GM18517 (cell line): ENCODE measurements at regions not wholly inside any gene's neighbourhood (a gene's known extent, or its start where the extent isn't known, plus 50 kb on each side); places are given as distances from the start of the nearest gene placed in this dataset.

Experiments used
- ATAC-seq: cut with Tn5 transposase; IDR thresholded peaks from one replicate; pipeline ENCODE4 v1.9.1; 2021; ENCODE audit warnings: mild to moderate bottlenecking, moderate library complexity; ENCODE audit not compliant: unreplicated experiment

DNA sequence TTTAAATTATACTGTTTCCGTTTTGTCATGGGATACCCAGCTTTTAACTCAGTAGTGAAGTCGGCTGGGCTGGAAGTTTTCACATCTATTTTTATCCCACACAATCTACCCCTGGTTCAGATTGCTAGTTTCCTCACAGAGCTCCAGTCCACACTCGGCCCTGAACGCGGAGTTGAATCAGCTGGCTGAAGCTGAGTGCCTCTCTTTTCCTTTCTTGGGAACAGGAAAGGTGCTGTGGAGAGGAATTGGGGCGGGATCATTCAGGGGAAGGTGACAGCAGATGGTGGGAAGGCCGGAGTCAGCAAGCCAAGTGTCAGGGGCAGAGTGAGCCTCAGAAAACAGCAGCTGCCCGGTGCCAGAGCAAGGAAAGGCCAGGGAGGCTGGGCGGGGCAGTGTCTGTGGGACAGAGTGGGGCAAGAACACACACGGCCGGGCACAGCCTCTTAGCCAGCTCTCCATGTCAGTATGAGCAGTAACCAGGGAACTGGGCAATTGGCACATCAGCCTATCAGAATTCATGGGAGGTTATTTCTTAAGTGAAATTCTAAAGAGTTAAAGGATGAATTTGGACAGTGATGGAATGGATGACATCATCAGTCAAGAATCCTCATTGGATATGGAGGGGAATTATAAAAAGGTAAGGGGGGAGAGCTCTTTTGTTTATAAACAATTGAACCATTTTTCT, 135.7 kb upstream of the IL12A start:
- ATAC-seq = no peak

DNA sequence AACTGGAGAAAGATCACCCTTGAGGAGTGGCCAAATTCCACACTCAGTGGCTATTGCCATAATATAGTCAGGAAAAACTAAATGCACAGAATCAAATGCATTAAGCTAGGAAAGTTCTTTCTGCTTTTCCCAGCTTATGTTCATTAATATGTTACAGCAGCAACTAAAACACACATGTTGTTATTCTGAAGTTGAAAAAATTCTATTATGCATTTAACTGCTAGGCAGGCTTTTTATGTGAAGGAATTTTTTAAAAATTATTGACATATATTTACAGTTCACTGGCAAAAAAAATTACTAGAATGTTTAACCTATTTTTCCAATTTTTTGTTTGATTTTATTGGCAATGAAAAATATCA, 135.2 kb upstream of the IL12A start:
- ATAC-seq = no peak

DNA sequence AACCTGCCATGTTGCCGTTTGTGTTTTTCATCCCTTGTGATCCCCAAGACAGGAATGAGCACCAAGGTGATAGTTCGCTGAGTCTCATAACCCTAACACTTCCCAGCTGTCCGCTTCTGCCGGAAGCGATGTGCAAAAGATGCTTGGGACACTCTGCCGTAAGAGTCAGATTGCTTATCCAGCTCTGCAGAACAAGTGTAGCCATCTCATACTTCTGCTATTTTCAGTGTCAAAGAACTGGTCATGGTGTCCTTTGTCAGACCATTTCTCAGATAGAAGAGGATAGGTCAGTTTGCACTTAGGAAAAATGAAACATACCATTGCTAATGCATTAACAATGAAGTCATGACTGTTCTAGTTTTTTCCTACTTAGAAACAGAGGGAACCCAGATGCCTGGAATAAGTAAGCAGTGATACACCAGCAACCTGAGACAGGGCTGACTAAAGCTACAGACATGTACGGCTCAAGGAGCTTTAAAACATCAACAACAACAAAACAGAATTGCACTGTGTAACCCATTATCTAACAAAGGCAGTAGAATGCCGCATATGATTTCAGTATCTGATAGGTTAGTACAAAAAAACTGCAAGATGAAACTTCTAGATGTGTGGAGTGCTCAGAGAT, 134.0 kb upstream of the IL12A start:
- no peak for ATAC-seq

DNA sequence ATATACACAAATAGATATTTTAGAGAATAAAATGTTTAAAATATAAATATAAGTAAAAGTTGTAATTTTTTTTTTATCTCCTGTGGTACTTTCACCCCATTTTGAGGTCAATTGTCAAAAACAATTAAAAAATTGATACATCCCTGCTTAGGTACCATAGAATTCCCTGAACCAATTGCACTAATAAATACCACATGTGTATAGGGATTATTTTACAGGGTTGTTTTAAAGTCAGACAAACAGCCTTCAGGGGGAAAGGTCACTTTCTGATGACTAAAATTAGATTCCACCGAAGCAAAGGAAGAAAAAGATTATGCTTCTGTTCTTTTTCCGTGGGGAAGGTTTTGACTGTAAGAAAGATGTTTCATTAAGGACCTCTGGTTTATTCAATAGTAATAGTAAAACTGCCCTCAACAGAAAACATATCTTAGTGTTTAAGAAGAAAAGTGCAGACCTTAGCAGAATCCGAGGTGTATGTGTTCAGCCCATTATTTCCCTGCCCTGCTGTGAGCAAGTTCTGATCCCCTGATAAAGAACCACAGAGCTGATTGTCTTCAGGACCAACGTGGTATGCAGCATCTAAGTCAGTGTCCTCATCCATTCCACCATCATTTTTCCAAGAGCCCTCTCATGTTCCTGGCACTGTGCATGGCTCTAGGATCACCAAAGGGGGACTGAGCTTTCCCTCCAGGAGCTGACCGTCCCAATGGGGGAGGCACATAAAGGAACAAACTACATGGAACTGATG, 132.9 kb upstream of the IL12A start:
- ATAC-seq = no peak

DNA sequence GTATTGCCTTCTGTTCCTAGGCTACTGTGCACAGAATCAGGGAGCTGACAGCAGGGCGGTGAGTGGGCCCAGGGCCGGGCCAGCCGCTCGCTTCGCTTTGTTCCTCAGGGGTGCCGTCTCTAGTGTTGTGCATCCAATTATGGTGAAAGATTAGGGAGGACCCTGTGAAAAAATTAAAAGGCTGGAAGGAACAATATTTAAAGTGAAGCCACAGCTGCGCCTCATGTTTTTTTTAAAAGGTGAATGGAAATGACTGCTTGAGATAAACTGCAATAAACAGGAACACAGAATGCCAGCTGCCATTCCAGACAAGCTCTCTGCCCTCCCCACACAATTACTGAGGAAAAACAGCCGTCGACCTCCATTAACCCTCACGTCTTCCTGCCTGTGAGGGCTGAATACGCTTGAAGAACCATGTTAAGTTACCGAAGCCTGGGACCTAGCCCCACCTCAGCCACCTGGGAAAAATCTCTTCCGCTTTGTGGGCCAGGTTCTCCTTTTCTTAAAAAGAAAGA, 132.0 kb upstream of the IL12A start:
- ATAC-seq = no peak

DNA sequence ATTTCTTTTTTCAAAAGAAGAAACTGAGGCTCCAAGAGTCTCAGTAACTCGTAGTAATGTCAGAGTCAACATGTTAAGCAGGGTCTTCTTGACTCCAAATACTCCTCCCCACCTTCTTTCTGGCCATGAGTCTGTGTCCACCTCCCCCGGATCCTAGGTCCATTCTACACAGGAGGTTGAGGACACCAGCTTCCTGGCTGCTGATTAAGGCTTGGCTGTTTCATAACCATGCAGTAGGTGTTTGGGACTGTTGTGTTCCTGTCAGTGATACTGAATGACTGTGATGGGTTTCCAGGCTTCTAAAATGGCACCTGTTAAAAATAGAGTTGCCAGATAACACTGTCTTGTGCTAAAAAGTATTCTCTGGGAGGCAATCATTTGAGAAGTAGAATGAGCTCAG, 130.8 kb upstream of the IL12A start:
- ATAC-seq = no peak

DNA sequence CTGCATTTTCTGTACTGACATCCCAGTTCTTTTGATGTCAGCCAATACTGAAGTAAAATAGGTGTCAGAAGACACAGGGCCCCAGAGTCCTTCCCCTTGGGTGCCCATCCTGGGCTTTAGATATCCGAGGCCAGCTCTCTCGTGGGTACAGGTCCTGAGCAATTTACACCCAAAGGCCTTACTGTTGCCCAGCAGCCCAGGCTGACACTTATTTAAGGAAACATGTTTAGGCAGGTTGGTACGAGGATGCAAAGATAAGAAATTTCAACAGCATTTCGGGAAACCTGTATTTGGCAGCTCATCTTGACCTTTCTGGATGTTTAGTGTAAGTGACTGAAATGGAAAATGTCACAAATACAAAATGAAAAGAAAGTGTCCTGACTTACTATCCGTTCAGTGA, 130.0 kb upstream of the IL12A start:
- no peak for ATAC-seq

DNA sequence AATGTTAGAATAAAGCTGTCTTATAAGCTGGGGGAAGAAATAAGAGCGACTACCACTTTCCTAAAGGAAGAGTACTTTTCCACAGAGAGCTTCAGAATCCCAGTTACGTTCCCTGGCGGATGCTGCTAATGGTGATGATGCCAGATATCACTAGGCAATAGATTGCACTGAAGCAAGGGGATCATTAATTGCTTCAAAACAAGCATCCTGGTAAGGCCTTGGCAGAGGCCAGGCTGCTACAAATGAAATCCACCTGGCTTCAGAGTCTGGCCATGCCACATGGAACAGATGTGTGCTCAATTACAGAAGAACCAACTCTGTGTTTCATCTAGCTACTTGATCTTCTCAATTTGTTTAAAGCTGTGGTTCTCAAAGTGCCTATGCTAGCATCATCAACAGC, 129.2 kb upstream of the IL12A start:
- ATAC-seq = no peak

DNA sequence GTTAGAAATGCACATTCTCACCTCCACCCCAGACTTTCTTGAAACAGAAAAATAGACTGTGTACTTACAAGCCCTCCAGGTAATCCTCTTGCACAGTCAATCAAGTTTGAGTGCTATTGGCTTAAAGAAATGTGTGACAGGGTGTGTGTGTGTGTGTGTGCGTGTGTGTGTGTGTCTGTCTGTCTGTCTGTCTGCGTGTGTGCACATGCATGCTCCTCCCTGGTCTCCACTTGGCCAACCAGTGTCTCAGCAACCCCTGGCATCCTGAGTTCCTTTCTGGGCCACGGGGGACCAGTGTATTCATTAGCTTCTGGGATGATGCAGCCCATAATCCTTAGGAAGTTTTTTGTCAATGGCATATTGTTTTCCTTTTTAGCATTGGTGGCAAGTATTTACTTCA, 128.8 kb upstream of the IL12A start:
- no peak for ATAC-seq

DNA sequence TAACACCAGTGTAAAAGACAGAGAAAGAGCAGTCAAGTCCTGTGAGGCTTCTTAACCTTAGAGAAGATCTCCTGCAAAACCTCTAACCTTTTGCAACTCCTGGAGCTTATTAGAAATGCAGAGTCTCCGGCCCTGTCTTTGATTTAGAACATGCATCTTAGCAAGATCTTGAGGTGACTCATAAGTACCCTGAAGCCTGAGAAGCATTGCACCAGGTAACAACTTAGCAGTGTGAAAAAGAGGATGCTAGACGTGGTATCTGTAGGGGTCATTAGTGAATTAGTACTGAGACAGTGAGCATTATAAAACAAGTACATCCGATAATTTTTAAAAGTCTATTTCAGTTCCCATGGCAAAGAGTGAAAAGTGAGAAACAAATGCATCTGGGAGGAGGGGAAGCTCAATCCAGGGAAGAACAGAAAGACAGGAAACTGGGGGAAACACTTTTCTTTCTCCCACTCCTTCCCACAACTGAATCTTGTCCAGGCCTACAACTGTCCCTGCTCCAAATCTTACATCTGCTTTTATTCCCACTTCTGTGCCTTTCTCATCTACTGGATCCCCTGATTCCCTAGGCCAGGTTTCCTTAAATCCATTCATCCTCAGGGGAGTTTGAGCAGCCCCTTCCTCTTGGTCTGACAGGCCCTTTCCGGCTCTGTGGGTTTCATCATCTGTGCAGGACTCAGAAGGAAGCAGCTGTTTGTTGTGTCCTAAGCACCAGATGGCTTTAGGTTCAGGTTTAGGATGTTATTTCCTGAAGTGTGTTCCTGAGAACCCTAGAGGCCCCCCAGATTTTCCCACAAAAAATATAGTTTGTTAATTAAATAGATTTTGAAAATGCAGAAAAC, 128.1 kb upstream of the IL12A start:
- no peak for ATAC-seq

DNA sequence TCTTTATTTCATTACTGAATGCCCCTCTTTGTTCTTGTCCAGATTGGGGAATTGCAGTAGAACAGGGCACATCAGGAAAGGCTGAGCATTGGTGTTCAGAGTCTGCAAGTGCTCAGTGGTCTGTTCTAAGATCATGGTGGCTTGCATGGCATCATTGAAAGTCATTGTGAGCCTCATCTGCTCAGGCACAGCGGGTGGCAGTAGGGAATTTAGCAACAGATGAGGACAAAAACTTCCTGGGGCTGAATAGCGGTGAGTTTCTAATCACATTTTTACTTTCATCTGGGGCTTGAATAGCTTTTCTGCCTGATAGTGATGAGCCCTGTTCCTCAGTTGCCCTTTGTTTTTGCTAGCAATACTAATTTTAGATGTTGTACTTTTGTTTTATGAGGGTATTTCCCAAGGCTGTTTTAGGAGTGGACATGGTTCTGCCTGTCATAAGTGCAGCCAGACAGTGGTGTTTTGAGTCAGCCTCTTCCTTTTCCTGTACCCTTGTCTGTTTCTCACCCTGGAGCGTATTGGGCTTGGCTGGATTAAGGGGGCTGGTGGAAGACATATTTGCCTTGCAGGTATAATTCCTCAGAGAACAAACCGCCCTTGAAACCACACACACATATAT, 127.2 kb upstream of the IL12A start:
- peak; percentile 72 for ATAC-seq

DNA sequence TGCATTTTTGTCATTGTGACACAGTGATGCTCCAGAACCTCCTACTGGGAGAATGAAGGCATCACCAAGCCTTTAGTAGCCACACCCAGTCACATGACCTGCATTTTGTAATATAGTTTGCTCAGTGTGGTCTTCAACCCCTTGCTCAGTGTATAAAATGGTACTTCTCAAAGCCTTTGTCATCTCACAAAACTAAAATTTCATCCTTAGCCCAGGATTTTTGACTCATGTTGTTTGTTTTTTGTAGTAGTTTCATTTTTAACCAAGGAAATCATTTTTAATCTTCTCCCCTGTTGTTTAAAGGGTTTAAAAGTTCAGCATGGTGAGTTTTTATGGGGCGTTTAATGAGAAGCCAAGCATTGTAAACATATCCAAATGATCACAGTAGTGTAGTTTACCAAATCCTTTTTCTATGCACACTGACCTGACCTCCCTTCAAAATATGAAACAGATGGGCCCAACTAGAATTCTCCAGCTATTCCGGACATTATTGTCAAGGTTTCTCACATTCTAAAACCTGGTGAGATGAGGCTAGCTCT, 123.5 kb upstream of the IL12A start:
- ATAC-seq = no peak

DNA sequence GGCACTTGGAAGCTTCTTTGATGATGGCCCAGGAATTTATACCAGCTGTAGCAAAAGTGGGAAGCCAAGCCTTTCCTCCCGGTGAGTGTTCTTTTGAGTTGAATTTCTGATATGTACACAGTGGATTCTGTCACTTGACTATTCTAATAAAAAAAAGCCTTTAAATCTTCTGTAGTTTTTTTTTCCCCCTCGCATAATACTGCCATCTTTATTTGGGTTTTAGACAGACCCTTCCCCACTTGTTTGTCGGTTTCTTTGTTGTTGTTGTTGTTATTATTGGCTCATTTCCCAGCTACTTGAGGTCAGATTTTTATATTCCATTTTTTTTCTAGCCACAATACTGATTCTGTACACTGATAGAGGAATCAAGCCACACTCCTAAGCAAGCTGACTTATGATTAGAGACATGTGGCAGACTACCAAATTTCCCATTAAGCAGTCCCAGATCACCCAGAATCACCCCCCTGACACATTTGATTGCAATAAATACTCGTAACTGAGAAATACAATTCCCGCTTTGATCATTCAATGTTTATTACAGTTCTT, 122.4 kb upstream of the IL12A start:
- no peak for ATAC-seq

DNA sequence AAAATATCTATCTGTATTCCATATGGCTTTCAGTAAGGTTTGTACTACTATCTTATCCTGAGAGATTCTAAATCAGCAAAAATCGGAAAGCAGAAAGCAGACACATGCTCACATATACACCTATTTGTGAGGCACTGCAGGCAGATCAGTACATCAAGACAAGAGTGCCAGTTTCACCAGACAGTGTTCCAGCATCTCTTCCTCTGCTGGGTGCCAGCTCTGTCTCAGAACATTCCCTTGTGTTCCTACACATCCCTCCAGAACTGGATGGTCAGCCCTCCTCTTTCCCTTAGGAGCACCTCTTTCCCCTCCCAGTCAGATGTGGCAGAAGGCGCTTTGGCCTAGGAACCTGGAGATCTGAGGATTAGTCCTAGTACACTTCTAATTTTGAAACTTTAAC, 121.3 kb upstream of the IL12A start:
- ATAC-seq = no peak

DNA sequence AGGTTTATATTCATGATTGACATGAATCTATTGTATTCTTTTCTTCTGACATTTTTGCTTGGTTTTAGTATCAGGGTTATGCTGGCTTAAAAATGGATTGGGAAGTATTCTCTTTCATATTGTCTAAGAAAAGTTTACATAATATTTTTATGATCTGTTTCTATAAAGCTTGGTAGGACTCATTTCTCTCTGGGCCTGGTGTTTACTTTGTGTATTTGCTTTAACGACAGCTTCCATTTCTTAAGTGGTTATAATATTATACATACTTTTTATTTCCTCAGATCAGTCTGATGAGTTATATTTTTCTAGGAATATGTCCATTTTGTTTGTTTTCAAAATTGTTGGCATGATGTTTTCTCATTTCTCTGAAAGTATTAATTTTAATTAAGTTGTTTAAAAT, 117.9 kb upstream of the IL12A start:
- ATAC-seq = no peak

DNA sequence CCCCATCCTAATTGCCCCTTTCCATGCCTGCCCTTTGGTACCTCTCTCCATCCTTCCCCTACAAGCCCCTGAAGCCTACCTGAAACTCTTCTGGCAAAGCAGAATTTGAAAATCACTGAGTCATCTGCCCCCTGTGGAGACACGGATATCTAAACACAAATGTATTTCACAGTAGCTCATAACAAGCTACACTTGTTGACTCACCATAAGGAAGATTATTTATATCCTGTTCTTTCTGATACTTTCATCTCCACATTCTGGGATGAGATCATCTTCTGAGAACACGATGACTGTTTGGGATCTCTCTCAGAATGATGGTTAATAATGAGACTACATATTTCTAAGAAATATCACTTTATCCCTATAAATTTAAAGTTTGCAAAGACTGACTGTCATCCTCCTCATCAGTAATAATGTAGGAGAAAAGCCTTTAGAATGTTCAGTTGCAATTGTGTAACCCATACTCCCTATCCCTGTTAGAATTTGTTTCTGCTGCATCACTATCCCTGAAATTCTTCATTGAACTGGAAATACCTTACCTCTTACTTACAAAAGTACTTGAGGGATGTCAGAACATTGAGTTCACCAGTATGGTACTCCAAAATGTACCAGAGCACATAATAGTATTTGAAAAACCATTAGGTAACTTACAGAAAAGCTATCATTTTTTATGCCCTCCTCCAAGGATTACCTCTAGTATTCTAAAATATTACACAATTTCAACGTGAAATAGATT, 116.1 kb upstream of the IL12A start:
- ATAC-seq = peak; percentile 77

DNA sequence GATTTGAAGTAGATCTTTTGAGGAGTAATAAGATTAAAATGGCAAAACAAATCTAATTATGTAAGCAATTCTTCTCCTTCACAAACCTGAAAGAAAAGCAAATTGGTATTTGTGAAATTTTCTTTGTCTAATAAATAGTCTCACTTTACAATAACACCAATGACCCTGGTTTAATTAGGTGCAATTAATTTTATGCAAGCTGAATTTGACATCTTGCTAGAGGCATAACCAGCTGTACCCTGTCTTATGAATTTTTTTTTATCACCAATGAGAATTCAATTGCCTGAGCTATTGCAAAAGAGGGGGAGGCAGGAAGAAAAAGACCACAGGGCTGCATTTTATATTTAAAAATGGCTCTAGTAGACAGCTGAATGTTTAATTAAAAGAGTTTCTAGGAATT, 113.5 kb upstream of the IL12A start:
- no peak for ATAC-seq

DNA sequence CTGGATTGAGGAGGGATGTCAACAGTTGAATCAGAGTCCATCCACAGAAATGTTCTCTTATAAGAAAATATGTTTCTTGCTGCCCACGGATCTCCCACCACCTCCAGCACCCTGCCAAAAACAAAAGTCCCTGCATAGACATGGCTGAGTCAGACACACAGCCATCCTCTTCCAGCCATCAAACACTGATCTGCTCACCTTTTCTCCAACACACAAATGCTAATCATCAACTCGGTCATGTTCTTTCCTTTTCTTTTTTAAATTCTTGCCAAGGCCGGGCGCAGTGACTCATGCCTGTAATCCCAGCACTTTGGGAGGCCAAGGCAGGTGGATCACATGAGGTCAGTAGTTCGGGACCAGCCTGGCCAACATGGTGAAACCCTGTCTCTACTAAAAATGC, 110.7 kb upstream of the IL12A start:
- ATAC-seq = no peak

DNA sequence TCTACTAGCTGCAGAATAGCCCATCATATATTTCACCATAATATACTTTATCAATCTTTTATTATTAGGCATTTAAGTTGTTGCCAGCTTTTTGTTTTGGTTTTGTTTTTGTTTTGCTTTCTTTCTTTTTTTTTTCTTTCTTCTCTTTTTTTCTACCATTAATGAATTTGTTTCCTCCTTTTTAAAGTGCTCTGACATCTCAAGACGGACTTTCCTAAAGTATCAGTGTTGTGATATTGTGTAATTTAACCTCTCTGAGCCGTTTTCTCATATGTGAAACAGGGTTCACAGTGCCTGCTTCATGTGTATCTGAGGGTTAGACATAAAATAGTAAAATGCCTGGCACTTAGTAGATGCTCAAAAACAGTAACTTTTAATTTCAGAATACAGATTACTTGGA, 109.5 kb upstream of the IL12A start:
- ATAC-seq = no peak

DNA sequence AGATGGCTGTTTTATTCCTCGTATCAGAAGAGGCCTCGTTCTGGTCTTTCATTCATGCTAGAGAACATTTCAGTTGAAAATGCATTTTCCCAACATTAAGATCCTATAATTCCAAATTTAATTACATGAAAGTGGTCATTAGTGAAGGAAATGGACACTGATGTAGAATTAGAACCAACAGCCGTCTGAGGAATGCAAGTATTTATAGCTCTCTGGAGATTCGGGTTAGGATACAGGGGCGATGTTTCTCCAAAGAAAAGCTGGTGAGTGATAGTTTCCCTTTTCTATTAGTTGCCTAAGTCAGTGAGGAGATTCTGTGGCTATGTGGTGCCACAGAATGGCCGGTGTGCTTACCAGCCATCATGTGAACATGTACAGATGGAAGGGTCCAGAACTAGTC, 109.0 kb upstream of the IL12A start:
- ATAC-seq = no peak
